HG02938 (cell line): ENCODE measurements at regions not wholly inside any gene's neighbourhood (a gene's known extent, or its start where the extent isn't known, plus 50 kb on each side); places are given as distances from the start of the nearest gene placed in this dataset.

Experiments
- ATAC-seq: cut with Tn5 transposase; IDR thresholded peaks from one replicate; pipeline ENCODE4 v1.9.1; 2021; ENCODE audit warnings: mild to moderate bottlenecking, moderate library complexity; ENCODE audit not compliant: unreplicated experiment

DNA sequence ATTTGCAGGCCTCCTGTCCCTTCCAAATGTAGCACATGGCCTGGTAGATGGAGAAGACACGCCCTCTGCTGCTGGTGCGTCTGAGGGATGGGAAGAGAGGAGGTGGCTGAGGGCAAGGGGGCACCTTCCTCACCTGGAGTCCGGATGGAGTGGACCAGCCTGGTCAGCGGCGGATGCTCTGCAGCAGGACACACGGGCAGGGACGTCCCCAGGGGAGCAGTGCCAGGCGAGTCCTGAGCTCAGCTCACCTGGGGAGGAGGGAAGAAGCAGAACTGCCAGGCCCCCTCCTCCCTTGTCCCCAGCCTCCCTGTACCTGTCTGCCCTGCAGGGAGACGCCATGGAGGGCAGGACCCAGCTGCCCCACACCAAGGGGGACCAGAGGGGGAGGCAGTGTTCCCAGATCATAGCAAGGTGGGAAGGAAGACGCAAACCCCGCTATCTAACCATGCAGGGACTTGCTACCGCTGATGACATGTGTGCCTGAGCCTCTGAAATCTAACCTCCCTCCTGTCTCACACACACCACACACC is 1495.9 kb downstream of the BRD1 start:
- ATAC-seq, result no peak

GRCh38 chr22:48331266-48331665 is 1496.4 kb downstream of the BRD1 start:
- ATAC-seq, result no peak

GRCh38 chr22:48327721-48328120 is 1500.0 kb downstream of the BRD1 start:
- ATAC-seq, result no peak

- ATAC-seq, result no peak
These were observed 1503.9 kb downstream of the BRD1 start for GRCh38 chr22:48323746-48324145.

DNA sequence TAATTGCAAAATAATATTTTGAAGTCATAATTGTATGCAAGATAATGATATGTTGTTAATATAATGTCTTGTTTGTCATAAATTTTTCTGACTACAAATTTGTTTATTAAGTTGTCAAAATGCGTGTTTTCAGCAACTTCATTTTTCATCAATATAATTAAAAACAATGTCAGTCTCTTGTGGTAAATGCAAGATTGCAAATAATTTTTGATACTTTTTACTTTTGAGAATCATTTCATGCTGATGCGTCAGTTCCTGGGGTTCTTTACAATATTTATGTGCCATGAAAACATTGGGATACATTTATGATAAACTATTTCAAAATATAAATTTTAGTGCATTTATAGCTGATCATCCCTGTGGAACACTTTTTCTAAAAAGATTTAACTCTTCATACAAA is 1504.8 kb downstream of the BRD1 start:
- ATAC-seq, result no peak

DNA sequence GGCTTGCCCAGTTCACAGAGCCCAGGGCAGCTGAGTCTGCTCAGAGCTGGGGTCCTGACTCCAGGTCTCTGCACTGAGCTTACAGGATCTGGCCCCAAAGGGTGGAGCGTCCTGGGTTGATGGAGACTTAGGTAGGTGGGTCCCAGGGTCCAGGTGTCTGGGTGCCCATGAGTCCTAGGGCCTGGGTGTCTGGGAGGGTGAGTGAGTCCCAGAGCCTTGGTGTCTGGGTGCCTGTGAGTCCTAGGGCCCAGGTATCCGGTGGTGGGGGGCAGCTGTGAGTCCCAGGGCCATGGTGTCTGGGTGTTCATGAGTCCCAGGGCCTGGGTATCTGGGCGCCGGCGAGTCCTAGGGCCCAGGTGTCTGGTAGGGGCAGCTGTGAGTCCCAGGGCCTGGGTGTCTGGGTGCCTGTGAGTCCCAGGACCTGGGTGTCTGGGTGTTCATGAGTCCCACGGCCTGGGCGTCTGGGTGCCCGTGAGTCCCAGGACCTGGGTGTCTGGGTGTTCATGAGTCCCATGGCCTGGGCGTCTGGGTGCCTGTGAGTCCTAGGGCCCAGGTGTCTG is 1505.6 kb downstream of the BRD1 start:
- no peak for ATAC-seq

DNA sequence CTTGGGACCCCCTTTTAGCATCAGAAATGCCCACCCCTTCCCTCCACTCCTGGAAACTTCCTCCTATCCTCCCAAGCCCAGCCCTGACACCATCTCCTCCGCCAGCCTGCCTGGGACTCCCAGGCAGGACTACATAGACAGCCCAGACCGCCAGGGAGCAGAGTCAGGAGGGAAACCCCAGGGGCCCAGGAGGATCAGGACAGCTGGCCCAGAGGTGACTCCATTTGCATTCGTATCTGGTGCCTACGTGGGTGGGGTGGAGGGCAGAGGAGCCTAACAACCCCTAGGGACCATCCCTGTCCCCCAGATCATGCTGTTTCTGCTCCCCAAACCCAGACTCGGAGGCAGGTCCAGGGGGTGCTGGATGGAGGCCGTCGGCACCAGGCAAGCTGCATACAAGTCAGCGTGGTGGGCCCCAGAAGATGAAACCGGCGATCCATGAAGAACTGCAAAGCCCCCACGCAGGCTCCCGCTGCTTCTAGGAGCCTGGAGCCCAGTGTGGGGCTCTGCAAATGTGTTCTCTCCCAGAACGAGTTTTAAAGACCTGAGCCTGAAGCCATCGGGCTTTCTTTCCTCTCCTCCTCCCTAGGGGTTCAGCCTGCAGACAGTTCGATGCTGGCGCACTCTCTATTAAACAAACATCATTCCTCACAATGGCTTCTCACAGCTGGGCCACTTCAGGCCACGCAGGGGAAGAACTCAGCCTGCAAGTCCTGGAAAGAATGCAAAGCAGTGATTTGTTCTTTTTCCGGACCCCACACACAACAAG is 1506.8 kb downstream of the BRD1 start:
- ATAC-seq, result no peak

DNA sequence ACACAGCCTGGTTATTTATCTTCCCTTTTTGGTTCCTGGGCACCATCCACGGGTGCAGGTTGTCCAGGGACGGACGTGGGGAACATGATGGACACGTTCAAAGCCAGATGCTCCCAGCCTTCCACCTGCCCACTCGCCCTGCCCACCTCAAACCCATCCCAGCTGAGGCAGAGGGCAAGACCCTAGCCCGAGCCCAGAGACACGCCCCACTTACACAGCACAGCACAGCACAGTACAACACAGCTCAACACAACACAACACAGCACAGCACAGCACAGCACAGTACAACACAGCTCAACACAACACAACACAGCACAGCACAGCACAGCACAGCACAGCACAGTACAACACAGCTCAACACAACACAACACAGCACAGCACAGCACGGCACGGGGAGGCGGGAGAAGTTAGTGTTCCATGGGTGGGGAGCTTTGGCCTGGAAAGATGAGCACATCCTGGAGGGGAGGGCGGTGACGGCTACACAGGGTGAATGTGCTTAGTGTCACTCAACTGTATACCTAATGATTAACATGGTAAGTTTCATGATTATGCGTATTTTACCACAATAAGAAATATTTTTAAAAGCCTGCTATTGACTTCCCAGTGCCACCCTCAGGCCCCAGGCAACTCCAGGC is 1507.5 kb downstream of the BRD1 start:
- ATAC-seq, result no peak

- ATAC-seq, result no peak
These were observed 1508.2 kb downstream of the BRD1 start for GRCh38 chr22:48319321-48320047.

DNA sequence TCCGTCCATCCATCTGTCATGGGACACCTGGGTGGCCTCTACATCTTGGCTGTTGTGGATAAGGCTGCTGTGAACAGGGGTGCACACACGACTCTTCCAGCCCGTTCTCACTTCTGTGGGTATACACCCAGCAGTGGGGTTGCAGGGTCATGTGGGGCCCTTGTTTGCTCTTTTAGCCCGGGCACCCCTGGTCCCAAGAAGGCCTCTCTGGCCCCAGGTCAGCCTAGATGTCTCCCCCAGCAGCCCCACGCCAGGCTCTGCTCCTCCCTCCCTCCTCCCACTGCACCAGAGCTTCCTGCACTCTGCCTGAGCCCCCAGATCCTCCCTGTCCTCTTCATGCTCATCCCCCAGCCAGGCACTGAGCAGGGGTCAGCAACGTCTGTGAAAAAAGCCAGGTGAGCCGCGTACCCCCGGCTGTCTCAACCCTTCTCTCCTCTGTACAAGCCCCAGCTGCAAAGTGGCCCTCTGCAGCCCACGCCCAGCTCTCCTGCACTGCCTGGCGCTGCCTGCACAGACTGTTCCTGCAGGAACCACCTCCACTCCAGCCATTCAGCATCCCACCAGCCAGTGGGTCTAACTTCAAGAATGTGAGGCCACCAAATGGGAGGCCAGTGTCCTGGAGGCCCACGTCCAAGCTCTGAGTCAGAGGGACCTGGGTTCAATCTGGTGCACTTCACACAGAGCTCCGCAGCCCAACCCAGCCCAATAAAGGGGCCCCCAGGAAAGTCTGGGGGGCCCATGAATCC is 1508.9 kb downstream of the BRD1 start:
- ATAC-seq, result no peak

- no peak for ATAC-seq
These were observed 1509.5 kb downstream of the BRD1 start for GRCh38 chr22:48318173-48318572.

GRCh38 chr22:48316257-48317250 is 1511.1 kb downstream of the BRD1 start:
- ATAC-seq, result no peak

DNA sequence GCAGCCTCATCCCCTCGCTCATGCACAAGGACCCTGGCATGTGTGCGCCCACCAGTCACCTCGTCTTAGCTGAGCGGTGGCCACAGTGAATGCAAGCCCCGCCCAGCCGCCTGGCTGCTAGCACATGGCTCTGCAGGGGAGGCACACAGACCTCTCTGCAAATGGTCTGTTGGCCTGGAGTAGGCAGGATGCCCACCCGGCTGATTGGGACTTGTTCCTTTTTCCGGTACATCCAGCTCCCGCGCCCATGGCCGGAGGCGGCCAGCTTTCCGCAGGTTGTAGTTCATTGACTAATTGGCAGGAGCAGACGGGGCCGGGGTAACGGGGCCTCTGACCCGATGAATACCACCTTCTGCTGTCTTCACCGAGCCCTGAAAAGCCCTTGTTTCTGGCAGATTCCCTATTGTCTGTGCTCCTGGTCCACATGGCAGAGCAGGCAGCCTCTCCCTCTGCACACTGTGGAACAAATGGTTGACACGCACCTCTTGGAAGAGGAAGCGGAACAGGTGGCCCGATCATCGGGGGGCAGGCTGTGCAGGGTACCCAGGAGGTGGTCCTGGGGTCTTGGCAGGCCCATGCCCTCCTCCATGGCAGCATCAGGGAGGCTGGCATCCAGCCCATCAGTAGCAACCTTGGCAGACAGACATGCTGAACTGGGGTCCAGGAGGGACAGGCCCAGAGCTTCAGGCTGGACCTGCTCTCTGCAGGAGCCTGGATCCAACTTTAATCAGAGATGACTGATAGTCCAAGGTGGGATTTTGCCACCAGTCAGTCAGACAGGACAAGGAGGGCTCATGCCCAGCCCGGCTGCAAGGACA is 1512.0 kb downstream of the BRD1 start:
- ATAC-seq, result no peak

- ATAC-seq, result no peak
These were observed 1513.6 kb downstream of the BRD1 start for GRCh38 chr22:48314073-48314472.

DNA sequence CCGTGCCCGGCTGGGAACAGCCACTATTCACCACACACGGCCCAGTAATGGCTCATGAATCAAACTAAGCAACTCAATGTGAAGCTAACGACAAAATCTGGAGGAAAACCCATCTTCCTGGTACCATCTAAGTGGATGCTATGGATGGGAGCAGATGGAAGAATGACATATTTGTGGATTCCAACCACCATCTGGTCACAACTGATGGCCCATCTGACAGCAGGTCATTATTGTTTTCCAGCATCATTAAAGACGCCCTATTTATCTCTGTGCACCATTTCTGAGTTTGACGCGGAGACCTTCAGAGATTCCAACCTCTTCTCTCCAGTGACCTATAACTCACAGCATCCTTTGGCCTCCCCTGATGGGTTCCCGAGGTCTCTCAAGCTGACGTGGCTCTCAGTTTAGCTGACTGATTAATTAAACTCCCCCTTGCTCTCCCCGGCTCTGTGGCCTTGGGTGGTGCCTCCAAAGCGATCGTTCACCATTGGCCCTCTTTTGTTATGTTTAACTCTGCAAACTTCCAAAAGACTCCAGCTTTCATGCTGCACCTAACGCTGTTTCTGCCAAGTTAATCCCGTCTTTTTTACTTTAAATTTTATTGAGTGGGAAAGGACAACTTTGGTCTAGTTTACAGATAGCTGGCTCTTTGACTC is 1514.4 kb downstream of the BRD1 start:
- ATAC-seq, result no peak

DNA sequence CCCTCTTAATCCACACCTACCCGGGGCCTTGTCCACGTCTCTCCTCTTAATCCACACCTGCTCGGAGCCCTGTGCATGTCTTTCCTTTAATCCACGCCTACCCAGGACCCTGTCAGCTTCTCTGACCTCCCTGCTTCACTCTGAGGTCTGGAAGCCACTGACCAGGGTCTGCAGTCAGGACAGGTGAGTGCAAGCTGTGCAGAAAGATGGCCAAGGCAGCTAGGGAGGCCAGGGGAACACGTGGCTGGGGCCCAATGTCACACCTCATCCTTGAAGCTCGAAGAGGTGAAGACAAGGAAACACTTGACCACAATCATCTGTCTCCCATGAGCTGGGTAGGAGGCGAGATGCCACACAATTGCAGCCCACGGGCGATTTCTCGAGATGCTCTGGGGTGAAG is 1516.9 kb downstream of the BRD1 start:
- no peak for ATAC-seq

DNA sequence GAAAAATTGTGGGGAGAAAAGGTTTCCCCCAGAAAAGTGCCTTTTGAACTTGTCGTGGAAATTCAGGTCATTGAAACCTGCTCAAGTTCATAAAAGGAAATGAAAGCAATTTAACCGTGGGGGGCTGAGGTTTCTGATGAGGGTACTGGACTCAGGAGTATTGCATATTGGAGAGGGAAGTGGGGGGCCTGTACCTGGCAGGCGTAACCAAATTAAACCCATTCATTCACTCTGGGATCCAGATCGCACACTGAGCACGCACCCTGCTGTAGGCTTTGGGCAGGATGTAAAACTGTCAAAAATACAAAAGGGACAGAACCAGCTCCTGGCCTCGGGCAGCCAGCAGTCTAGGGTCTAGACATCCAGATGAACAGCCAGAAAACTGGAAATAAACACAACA is 1517.4 kb downstream of the BRD1 start:
- no peak for ATAC-seq

- no peak for ATAC-seq
These were observed 1517.8 kb downstream of the BRD1 start for GRCh38 chr22:48309836-48310235.
